Peyer's patch (tissue), 4 donors: ENCODE measurements at regions not wholly inside any gene's neighbourhood (a gene's known extent, or its start where the extent isn't known, plus 50 kb on each side); places are given as distances from the start of the nearest gene placed in this dataset.
"Not testable (repeated sequence)": the region's sequence is repeated elsewhere in the genome, so short reads cannot be mapped to it uniquely, and the experiment has no call there.

Source experiments
- DNase-seq, 3 donors: peaks; one replicate each; pipeline ENCODE4 v3.0.0-alpha.2; 2017 to 2019
- H3K27ac ChIP-seq, 4 donors: fragments of 200-600 bp; sonication (generic); one replicate each; pipeline ENCODE4 v1.5.1; 2016 to 2019
- H3K27me3 ChIP-seq, 2 donors: fragments of 200-600 bp; sonication (generic); one replicate each; pipeline ENCODE4 v1.5.1; 2019
- H3K36me3 ChIP-seq, 3 donors: fragments of 200-600 bp; sonication (generic); one replicate each; pipeline ENCODE4 v1.5.1; 2016 to 2019
- H3K4me1 ChIP-seq, 4 donors: fragments of 200-600 bp; sonication (generic); one replicate each; pipeline ENCODE4 v1.5.1; 2016 to 2019
- H3K4me3 ChIP-seq, 4 donors: fragments of 200-600 bp; sonication (generic); 1 replicate in 3 of 4; 2 replicates in 1 of 4; pipeline ENCODE4 v1.5.1; 2016 to 2019; ENCODE audit warnings: mild to moderate bottlenecking in 1 of 4
- H3K9me3 ChIP-seq, 4 donors: fragments of 200-600 bp; sonication (generic); one replicate each; pipeline ENCODE4 v1.5.1; 2016 to 2019; ENCODE audit warnings: mild to moderate bottlenecking in 1 of 4
- CTCF ChIP-seq, 6 experiments: fragments of 450-650 bp in 4 of 6; fragments of 200-600 bp in 2 of 6; sonication (generic) in 1 of 6; IDR thresholded peaks; one replicate each; pipeline ENCODE4 v1.5.1; 2017 to 2019; ENCODE audit warnings: antibody characterized with exemption in 6 of 6, mild to moderate bottlenecking in 3 of 6, moderate library complexity in 1 of 6
- POLR2A ChIP-seq, 2 donors: fragments of 450-650 bp; IDR thresholded peaks; one replicate each; pipeline ENCODE4 v1.5.1; 2017; ENCODE audit warnings: antibody characterized with exemption in 2 of 2, mild to moderate bottlenecking in 2 of 2, moderate library complexity in 2 of 2

- H3K36me3 ChIP-seq: no peaks in the 10 kb centered on the region
- no peak for DNase-seq
- no peak overlapping the region for H3K4me3 ChIP-seq
- no peaks in the 10 kb centered on the region for H3K4me1 ChIP-seq
- TF ChIP-seq POLR2A (IDR thresholded peaks at IDR 0.05) (no peak), CTCF (IDR thresholded peaks at IDR 0.05) (no peak)
- H3K27ac ChIP-seq: peak overlapping the region in 1 of 4 donors; percentile 16
- H3K27me3 ChIP-seq: no peaks in the 10 kb centered on the region
- peaks cover 0 to 8% (median 0%) of the 10 kb centered on the region in 4 donors for H3K9me3 ChIP-seq
These were observed 53.5 kb upstream of the NDUFV2 start for GRCh38 chr18:9048808-9049494.

GRCh38 chr18:9049495-9049809, 53.0 kb upstream of the NDUFV2 start:
- TF ChIP-seq CTCF (IDR thresholded peaks at IDR 0.05): no peak
- TF ChIP-seq POLR2A (IDR thresholded peaks at IDR 0.05): no peak
- no peak for DNase-seq
- Histone ChIP-seq H3K9me3 (peaks cover 0 to 8% (median 0%) of the 10 kb centered on the region in 4 donors), H3K27me3 (no peaks in the 10 kb centered on the region), H3K27ac (no peak overlapping the region), H3K4me1 (no peaks in the 10 kb centered on the region), H3K36me3 (no peaks in the 10 kb centered on the region), H3K4me3 (no peak overlapping the region)

GRCh38 chr18:9050628-9051284, 51.7 kb upstream of the NDUFV2 start:
- not testable (repeated sequence) for H3K27ac ChIP-seq, H3K4me3 ChIP-seq, H3K36me3 ChIP-seq, DNase-seq, H3K27me3 ChIP-seq, H3K4me1 ChIP-seq, H3K9me3 ChIP-seq
